ENCODE measurements at regions not wholly inside any gene's neighbourhood (a gene's known extent, or its start where the extent isn't known, plus 50 kb on each side); places are given as distances from the start of the nearest gene placed in this dataset.

DNA sequence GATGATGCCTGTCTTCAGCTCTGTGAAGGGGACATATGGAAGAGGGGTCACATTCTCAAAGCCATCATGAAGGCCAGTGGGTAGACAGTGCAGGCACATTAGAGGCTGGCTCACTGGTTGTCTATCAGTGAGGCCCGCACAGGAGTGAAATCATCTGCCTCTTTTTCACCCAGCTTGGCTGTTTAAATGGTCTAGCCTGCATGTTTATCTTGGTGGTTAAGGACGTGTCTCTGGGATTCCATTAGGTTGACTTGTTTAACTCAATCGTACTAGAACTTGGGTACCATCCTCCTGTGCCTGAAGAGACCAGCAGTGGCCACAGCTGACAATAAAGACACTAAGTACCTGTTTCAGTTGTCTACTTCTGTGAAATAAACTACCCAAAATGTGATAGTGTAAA lies 219.3 kb downstream of the PLPP3 start:
- TF ChIP-seq CREB1 (IDR thresholded peaks at IDR 0.05; ENCODE audit: low read depth): no peak
- TF ChIP-seq TCF12 (IDR thresholded peaks at IDR 0.05; ENCODE audit: low read depth, low read length): no peak
- TF ChIP-seq BMI1 (IDR thresholded peaks at IDR 0.05; ENCODE audit: borderline replicate concordance): no peak
- TF ChIP-seq TAF1 (IDR thresholded peaks at IDR 0.05; ENCODE audit: borderline replicate concordance, low read depth, low read length): no peak
- TF ChIP-seq, protein P1, sequence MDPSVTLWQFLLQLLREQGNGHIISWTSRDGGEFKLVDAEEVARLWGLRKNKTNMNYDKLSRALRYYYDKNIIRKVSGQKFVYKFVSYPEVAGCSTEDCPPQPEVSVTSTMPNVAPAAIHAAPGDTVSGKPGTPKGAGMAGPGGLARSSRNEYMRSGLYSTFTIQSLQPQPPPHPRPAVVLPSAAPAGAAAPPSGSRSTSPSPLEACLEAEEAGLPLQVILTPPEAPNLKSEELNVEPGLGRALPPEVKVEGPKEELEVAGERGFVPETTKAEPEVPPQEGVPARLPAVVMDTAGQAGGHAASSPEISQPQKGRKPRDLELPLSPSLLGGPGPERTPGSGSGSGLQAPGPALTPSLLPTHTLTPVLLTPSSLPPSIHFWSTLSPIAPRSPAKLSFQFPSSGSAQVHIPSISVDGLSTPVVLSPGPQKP (IDR thresholded peaks at IDR 0.05; ENCODE audit: low read depth, low read length): no peak
- TF ChIP-seq NFXL1 (IDR thresholded peaks at IDR 0.05; ENCODE audit: borderline replicate concordance): no peak
- TF ChIP-seq WRNIP1 (IDR thresholded peaks at IDR 0.05; ENCODE audit: borderline replicate concordance, low read depth, low read length): no peak
- TF ChIP-seq, protein P2, sequence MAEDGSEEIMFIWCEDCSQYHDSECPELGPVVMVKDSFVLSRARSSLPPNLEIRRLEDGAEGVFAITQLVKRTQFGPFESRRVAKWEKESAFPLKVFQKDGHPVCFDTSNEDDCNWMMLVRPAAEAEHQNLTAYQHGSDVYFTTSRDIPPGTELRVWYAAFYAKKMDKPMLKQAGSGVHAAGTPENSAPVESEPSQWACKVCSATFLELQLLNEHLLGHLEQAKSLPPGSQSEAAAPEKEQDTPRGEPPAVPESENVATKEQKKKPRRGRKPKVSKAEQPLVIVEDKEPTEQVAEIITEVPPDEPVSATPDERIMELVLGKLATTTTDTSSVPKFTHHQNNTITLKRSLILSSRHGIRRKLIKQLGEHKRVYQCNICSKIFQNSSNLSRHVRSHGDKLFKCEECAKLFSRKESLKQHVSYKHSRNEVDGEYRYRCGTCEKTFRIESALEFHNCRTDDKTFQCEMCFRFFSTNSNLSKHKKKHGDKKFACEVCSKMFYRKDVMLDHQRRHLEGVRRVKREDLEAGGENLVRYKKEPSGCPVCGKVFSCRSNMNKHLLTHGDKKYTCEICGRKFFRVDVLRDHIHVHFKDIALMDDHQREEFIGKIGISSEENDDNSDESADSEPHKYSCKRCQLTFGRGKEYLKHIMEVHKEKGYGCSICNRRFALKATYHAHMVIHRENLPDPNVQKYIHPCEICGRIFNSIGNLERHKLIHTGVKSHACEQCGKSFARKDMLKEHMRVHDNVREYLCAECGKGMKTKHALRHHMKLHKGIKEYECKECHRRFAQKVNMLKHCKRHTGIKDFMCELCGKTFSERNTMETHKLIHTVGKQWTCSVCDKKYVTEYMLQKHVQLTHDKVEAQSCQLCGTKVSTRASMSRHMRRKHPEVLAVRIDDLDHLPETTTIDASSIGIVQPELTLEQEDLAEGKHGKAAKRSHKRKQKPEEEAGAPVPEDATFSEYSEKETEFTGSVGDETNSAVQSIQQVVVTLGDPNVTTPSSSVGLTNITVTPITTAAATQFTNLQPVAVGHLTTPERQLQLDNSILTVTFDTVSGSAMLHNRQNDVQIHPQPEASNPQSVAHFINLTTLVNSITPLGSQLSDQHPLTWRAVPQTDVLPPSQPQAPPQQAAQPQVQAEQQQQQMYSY (CRISPR knock-in tag; IDR thresholded peaks at IDR 0.05): no peak
- no peak for TF ChIP-seq CBFB (IDR thresholded peaks at IDR 0.05; ENCODE audit: low read depth)
- TF ChIP-seq FOXK2 (IDR thresholded peaks at IDR 0.05): no peak
- TF ChIP-seq, protein P3, sequence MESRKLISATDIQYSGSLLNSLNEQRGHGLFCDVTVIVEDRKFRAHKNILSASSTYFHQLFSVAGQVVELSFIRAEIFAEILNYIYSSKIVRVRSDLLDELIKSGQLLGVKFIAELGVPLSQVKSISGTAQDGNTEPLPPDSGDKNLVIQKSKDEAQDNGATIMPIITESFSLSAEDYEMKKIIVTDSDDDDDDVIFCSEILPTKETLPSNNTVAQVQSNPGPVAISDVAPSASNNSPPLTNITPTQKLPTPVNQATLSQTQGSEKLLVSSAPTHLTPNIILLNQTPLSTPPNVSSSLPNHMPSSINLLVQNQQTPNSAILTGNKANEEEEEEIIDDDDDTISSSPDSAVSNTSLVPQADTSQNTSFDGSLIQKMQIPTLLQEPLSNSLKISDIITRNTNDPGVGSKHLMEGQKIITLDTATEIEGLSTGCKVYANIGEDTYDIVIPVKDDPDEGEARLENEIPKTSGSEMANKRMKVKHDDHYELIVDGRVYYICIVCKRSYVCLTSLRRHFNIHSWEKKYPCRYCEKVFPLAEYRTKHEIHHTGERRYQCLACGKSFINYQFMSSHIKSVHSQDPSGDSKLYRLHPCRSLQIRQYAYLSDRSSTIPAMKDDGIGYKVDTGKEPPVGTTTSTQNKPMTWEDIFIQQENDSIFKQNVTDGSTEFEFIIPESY (IDR thresholded peaks at IDR 0.05): no peak
- TF ChIP-seq TCF7 (IDR thresholded peaks at IDR 0.05; ENCODE audit: borderline replicate concordance): no peak
- TF ChIP-seq MEF2A (IDR thresholded peaks at IDR 0.05; ENCODE audit: insufficient read depth, low read depth, low read length): no peak
- no peak for TF ChIP-seq ZZZ3 (IDR thresholded peaks at IDR 0.05; ENCODE audit: control insufficient read depth, insufficient read length, low read depth)
- TF ChIP-seq, protein P4, sequence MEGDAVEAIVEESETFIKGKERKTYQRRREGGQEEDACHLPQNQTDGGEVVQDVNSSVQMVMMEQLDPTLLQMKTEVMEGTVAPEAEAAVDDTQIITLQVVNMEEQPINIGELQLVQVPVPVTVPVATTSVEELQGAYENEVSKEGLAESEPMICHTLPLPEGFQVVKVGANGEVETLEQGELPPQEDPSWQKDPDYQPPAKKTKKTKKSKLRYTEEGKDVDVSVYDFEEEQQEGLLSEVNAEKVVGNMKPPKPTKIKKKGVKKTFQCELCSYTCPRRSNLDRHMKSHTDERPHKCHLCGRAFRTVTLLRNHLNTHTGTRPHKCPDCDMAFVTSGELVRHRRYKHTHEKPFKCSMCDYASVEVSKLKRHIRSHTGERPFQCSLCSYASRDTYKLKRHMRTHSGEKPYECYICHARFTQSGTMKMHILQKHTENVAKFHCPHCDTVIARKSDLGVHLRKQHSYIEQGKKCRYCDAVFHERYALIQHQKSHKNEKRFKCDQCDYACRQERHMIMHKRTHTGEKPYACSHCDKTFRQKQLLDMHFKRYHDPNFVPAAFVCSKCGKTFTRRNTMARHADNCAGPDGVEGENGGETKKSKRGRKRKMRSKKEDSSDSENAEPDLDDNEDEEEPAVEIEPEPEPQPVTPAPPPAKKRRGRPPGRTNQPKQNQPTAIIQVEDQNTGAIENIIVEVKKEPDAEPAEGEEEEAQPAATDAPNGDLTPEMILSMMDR (IDR thresholded peaks at IDR 0.05 in 2 of 3, conservative IDR thresholded peaks at IDR 0.05 in 1 of 3; ENCODE audit: control insufficient read depth in 2 of 3, extremely low read depth in 1 of 3, insufficient read depth in 1 of 3, low read depth in 3 of 3, low read length in 3 of 3): no peak
- ChIA-PET POLR2A (interaction anchor here (1.0 to 1.9 kb wide), 2 partner anchors 13 to 28 kb away, joined by 3 to 8 read pairs; no protein-coding TSS in a partner anchor), SMC1A (ENCODE audit: uncharacterized antibody, unreplicated experiment) (interaction anchor here (1.2 to 1.3 kb wide), 2 partner anchors 12 to 14 kb away, joined by 3 to 4 read pairs; no protein-coding TSS in a partner anchor), RAD21 (ENCODE audit: unreplicated experiment) (no interaction called here), CTCF (no interaction called here)
- Histone ChIP-seq H3K36me3 (ENCODE audit: control insufficient read depth in 2 of 2, insufficient read depth in 2 of 2, low read length in 1 of 2) (no peaks in the 10 kb centered on the region), H2AFZ (ENCODE audit: control insufficient read depth, low read depth, low read length) (no peak overlapping the region), H3K4me2 (ENCODE audit: control insufficient read depth, insufficient read depth) (no peak overlapping the region), H3K27me3 (replicated peaks in 1 of 2; ENCODE audit: control insufficient read depth in 2 of 2, insufficient read depth in 2 of 2, low read length in 1 of 2) (no peaks in the 10 kb centered on the region), H4K20me1 (ENCODE audit: control insufficient read depth, insufficient read depth) (no peaks in the 10 kb centered on the region), H3K9ac (ENCODE audit: control insufficient read depth, insufficient read depth, low read length) (no peak overlapping the region), H3K4me3 (no peak overlapping the region), H3K79me2 (ENCODE audit: control insufficient read depth, insufficient read depth, low read length) (no peaks in the 10 kb centered on the region), H3K9me3 (replicated peaks; ENCODE audit: control insufficient read depth, insufficient read depth, low read length) (no peaks in the 10 kb centered on the region), H3K27ac (ENCODE audit: control insufficient read depth, insufficient read depth) (no peak overlapping the region), H3K4me1 (ENCODE audit: control insufficient read depth, insufficient read depth, low read length) (no peaks in the 10 kb centered on the region)
- in situ Hi-C loops (cut with MboI) (no loop called here), intact Hi-C loops (cut with micrococcal nuclease; ENCODE audit: unreplicated experiment) (no loop called here)
- no TSS peak for BruUV-seq (replicated peaks)
- 33% methylated on average over 3 of the region's 3 CpGs for WGBS (ENCODE audit: insufficient coverage, insufficient replicate concordance, low lambda C conversion rate, missing lambda C conversion rate)
- ATAC-seq (no peak), DNase-seq (ENCODE audit: low read depth, low spot score) (no peak), FAIRE-seq (no peak)
